ENCODE measurements at regions not wholly inside any gene's neighbourhood (a gene's known extent, or its start where the extent isn't known, plus 50 kb on each side); places are given as distances from the start of the nearest gene placed in this dataset.

DNA sequence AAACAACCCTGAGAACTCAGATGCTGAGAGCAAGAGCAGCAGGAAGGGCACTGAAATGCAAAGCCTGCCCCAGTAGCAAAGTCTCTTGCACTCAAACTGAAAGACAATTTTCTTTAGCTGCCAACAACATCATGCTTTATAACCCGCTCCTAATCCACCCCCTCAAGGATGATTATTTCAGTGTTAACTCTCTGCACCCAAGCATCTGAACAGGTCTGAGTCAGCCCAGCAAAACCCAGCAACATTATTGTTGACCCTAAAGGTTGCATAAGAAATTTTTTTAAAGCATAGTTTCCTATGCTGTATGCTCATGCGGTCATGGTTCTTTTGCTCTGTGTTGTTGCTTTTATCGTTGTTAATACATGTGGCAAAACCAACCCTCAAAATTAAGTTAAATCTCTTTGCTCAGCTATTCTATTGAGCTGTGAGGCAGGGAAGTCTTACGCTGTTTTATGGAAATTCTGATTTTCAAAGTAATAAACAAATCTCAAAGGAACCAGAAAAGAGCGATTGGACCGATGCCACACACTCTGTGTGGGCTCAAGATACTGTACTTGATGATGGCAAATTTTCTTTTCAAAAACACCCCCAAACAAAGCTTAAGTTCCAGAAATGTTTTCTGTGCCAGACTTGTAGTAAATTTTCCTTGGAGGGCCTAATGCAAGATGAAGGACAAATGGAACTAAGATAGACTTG, 440.6 kb upstream of the MPDZ start:
- TF ChIP-seq, protein P1, sequence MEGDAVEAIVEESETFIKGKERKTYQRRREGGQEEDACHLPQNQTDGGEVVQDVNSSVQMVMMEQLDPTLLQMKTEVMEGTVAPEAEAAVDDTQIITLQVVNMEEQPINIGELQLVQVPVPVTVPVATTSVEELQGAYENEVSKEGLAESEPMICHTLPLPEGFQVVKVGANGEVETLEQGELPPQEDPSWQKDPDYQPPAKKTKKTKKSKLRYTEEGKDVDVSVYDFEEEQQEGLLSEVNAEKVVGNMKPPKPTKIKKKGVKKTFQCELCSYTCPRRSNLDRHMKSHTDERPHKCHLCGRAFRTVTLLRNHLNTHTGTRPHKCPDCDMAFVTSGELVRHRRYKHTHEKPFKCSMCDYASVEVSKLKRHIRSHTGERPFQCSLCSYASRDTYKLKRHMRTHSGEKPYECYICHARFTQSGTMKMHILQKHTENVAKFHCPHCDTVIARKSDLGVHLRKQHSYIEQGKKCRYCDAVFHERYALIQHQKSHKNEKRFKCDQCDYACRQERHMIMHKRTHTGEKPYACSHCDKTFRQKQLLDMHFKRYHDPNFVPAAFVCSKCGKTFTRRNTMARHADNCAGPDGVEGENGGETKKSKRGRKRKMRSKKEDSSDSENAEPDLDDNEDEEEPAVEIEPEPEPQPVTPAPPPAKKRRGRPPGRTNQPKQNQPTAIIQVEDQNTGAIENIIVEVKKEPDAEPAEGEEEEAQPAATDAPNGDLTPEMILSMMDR (IDR thresholded peaks at IDR 0.05) = no peak
- TF ChIP-seq POLR2A (IDR thresholded peaks at IDR 0.05; ENCODE audit: low read depth) = no peak
- TF ChIP-seq EP300 (IDR thresholded peaks at IDR 0.05) = no peak

Measured in esophagus muscularis mucosa (tissue), 4 donors.